Panc1 (cell line): ENCODE measurements at regions not wholly inside any gene's neighbourhood (a gene's known extent, or its start where the extent isn't known, plus 50 kb on each side); places are given as distances from the start of the nearest gene placed in this dataset.

Experiments
- ATAC-seq: fragments of 200-7000 bp; cut with Tn5 transposase; 2 replicates; pipeline ENCODE4 v1.9.1; 2020; ENCODE audit warnings: mild to moderate bottlenecking, moderate library complexity
- BruUV-seq: library from RNA; stranded (reverse); fragments of 400-500 nt; replicated peaks from 2 replicates; lab custom pipeline; 2021; lab: Mats Ljungman, UMichigan
- CTCF ChIA-PET: fragments of 300-600 bp; sonication (Branson Sonifier 250); formaldehyde crosslinking; loops from one replicate; lab custom pipeline; 2022; ENCODE audit warnings: antibody characterized with exemption; lab: Charles Lee
- POLR2A ChIA-PET: fragments of 300-600 bp; sonication (Branson Sonifier 250); formaldehyde crosslinking; loops from one replicate; lab custom pipeline; 2022; ENCODE audit warnings: antibody characterized with exemption; lab: Charles Lee
- DNase-seq: peaks from one replicate; pipeline ENCODE4 v3.0.0-alpha.2; 2010; ENCODE audit warnings: low read depth, low spot score
- H3K27ac ChIP-seq: 2 replicates; pipeline ENCODE4 v1.5.1; 2011; ENCODE audit warnings: mild to moderate bottlenecking, low read length, inconsistent platforms
- H3K27me3 ChIP-seq: fragments of 200-500 bp; sonication (Bioruptor generic); 2 replicates; pipeline ENCODE4 v1.6.0; 2014; ENCODE audit warnings: low read length, inconsistent platforms; ENCODE audit not compliant: control insufficient read depth, insufficient read depth
- H3K36me3 ChIP-seq: fragments of 200-500 bp; sonication (Bioruptor generic); 2 replicates; pipeline ENCODE4 v1.5.1; 2014; ENCODE audit warnings: inconsistent platforms, mild to moderate bottlenecking, low read length, moderate library complexity; ENCODE audit not compliant: control insufficient read depth, insufficient read depth
- H3K4me1 ChIP-seq: 2 replicates; pipeline ENCODE4 v1.5.1; 2011; ENCODE audit warnings: inconsistent platforms, mild to moderate bottlenecking, low read length, moderate library complexity; ENCODE audit not compliant: control insufficient read depth, insufficient read depth
- H3K4me3 ChIP-seq, 2 experiments: 2 replicates each; pipeline ENCODE4 v1.5.1; 2011 to 2012; ENCODE audit warnings: low read depth in 2 of 2, low read length in 2 of 2, mild to moderate bottlenecking in 2 of 2, inconsistent platforms in 1 of 2, moderate library complexity in 1 of 2
- H3K9me3 ChIP-seq: fragments of 200-500 bp; sonication (Bioruptor generic); 2 replicates; pipeline ENCODE4 v1.5.1; 2014; ENCODE audit warnings: low read depth, mild to moderate bottlenecking, inconsistent platforms, low read length, moderate library complexity; ENCODE audit not compliant: control insufficient read depth, insufficient read depth
- CTCF ChIP-seq: fragments of 450-650 bp; IDR thresholded peaks from 2 replicates; pipeline ENCODE4 v1.5.1; 2017; ENCODE audit warnings: mild to moderate bottlenecking
- POLR2AphosphoS5 ChIP-seq: IDR thresholded peaks from 2 replicates; pipeline ENCODE4 v1.6.1; 2012; ENCODE audit warnings: mild to moderate bottlenecking, low read depth, low read length, moderate library complexity
- REST ChIP-seq, 2 experiments: IDR thresholded peaks; 2 replicates each; pipeline ENCODE4 v1.6.1; 2011 to 2012; ENCODE audit warnings: low read depth in 2 of 2, control low read depth in 1 of 2, low read length in 1 of 2, mild to moderate bottlenecking in 1 of 2, moderate library complexity in 1 of 2; ENCODE audit not compliant: insufficient read depth in 1 of 2
- SIN3A ChIP-seq: IDR thresholded peaks from 2 replicates; pipeline ENCODE4 v1.6.1; 2012; ENCODE audit warnings: low read depth, mild to moderate bottlenecking, low read length, moderate library complexity, borderline replicate concordance; ENCODE audit not compliant: insufficient read depth
- TCF7L2 ChIP-seq: IDR thresholded peaks from 2 replicates; pipeline ENCODE4 v1.6.1; 2011; ENCODE audit warnings: mild to moderate bottlenecking, low read depth, low read length, inconsistent platforms
- in situ Hi-C: cut with HindIII; loops from 2 replicates; pipeline ENCODE4 v1.10.0; 2016; ENCODE audit warnings: low sequenced_read_pairs, low pct_unique_long_range_greater_than_20kb
- intact Hi-C: fragments of 100-400 bp; cut with micrococcal nuclease; formaldehyde crosslinking; loops from one replicate; pipeline ENCODE4 v1.10.0; 2022; ENCODE audit not compliant: unreplicated experiment

- intact Hi-C loops (no loop called here), in situ Hi-C loops (no loop called here)
- ATAC-seq (no peak), DNase-seq (no peak)
- Histone ChIP-seq H3K27me3 (no peaks in the 10 kb centered on the region), H3K4me3 (no peak overlapping the region), H3K27ac (no peak overlapping the region), H3K9me3 (no peaks in the 10 kb centered on the region), H3K36me3 (no peaks in the 10 kb centered on the region), H3K4me1 (no peaks in the 10 kb centered on the region)
- no peak for TF ChIP-seq POLR2AphosphoS5
- no peak for TF ChIP-seq CTCF
- TF ChIP-seq REST (IDR thresholded peaks at IDR 0.05; ENCODE audit: insufficient read depth in 1 of 2, low read depth in 2 of 2, low read length in 1 of 2): no peak
- TF ChIP-seq TCF7L2: no peak
- TF ChIP-seq SIN3A: no peak
- POLR2A ChIA-PET: no interaction called here
- BruUV-seq: no TSS peak
- CTCF ChIA-PET: no interaction called here
Measured at GRCh38 chr3:46105306-46105919, 78.1 kb upstream of the XCR1 start.

- intact Hi-C loops: no loop called here
- ChIA-PET POLR2A (no interaction called here), CTCF (no interaction called here)
- no peaks in the 10 kb centered on the region for H3K9me3 ChIP-seq
- H3K4me1 ChIP-seq: no peaks in the 10 kb centered on the region
- DNase-seq (no peak), ATAC-seq (no peak)
- TF ChIP-seq SIN3A (no peak), CTCF (no peak), REST (IDR thresholded peaks at IDR 0.05; ENCODE audit: insufficient read depth in 1 of 2, low read depth in 2 of 2, low read length in 1 of 2) (no peak), TCF7L2 (no peak), POLR2AphosphoS5 (no peak)
- H3K27me3 ChIP-seq: no peaks in the 10 kb centered on the region
- H3K36me3 ChIP-seq: no peaks in the 10 kb centered on the region
- no peak overlapping the region for H3K27ac ChIP-seq
- H3K4me3 ChIP-seq: no peak overlapping the region
- no TSS peak for BruUV-seq
- in situ Hi-C loops: no loop called here
Measured at GRCh38 chr3:46104706-46105105, 77.4 kb upstream of the XCR1 start.
